ENCODE measurements at regions not wholly inside any gene's neighbourhood (a gene's known extent, or its start where the extent isn't known, plus 50 kb on each side); places are given as distances from the start of the nearest gene placed in this dataset.
"Not testable (repeated sequence)": the region's sequence is repeated elsewhere in the genome, so short reads cannot be mapped to it uniquely, and the experiment has no call there.

DNA sequence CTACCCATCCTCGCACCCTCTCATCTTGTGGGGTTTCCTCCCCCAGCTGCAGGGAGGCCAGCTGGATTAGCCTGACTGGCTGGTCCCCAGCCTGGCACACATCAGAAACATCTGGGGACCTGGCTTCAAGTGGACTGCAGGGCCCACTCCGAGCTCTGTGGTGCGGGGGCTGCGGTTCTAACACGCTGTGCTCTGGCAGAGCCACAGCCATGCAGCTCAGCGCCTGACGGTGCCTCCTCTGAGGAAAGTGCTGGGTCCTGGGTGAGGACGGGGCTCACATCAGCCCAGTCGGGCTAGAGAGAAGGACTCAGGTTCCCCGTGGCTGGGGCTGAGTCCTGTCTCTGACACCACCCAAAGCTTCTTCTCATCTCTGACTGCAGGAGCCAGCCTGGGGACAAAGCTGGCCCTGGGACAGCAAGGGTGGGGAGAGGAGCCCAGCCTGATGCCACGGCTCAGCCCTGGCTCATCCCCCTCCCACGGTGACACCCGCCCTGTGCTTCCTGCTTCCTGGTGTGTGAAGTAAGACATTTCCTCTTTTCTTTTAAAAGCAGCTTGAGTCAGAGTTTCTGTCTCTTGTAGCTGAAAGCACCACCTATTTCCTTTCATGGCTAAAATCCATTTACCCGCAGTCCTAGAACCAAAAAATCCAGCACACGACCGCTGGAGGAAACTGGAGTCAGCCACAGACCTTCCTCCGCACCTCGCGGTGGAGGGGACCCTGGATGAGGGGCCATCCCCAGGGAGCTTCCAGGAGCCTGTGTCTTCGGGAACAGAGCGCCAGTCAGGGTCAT is 127.4 kb upstream of the AFDN start:
- Mint-ChIP-seq H3K36me3 (peaks cover 2% of the 10 kb centered on the region), H3K9me3 (peaks cover 2% of the 10 kb centered on the region), H3K27me3 (peaks cover 2% of the 10 kb centered on the region), H3K27ac (peak overlapping the region; percentile 93), H3K4me1 (peaks cover 12% of the 10 kb centered on the region), H3K4me3 (peak overlapping the region; percentile 88)
- ATAC-seq (ENCODE audit: low read depth) (peak; percentile 95), DNase-seq (ENCODE audit: low spot score in 2 of 2) (peak; percentile 35 to 47)

DNA sequence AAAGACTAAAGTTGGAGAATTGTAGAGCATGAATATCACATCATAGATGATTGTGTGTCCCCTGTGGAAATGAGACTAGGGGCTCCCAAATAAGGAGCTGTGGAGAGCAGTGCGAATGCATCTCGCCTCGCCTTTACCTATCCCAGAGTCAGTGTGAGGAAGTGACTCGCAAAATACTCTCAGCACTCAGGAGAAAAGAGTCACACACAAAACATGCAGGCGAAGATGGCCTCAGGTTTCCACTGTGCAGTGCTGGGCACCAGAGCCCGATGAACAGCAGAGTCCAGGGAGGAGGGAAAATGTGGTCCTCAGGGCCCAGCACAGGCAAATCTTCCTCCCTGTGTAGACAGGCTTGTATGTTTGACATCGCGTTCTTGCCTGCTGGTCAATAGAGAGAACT is 126.5 kb upstream of the AFDN start:
- H3K4me1 Mint-ChIP-seq = peaks cover 12% of the 10 kb centered on the region
- ATAC-seq (ENCODE audit: low read depth) = no peak
- no peaks in the 10 kb centered on the region for H3K36me3 Mint-ChIP-seq
- DNase-seq (ENCODE audit: low spot score in 2 of 2) = no peak
- peak overlapping the region; percentile 93 for H3K27ac Mint-ChIP-seq
- H3K27me3 Mint-ChIP-seq = peaks cover 2% of the 10 kb centered on the region
- H3K9me3 Mint-ChIP-seq = no peaks in the 10 kb centered on the region
- no peak overlapping the region for H3K4me3 Mint-ChIP-seq

DNA sequence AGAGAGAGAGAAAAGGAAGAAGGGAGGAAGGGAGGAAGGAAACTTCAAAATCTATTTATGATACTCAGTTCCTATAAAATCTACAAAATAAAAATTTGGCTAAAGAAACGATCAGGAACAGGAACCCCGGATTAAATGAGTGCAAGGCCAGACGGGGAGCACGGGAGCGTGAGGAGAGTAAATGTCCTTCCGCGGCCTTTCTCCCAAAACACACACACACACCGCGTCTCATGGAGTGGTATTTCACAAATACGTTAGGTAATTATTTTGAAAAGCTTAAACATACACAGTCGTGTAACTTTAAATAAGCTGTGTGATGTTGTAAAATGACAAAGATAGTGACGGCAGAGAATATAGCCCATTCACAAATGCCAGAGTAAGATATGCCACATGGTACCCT is 125.7 kb upstream of the AFDN start:
- Mint-ChIP-seq H3K36me3 (no peaks in the 10 kb centered on the region), H3K4me1 (peaks cover 12% of the 10 kb centered on the region), H3K27ac (no peak overlapping the region), H3K4me3 (no peak overlapping the region), H3K27me3 (peaks cover 2% of the 10 kb centered on the region), H3K9me3 (no peaks in the 10 kb centered on the region)
- no peak for ATAC-seq (ENCODE audit: low read depth)
- no peak for DNase-seq (ENCODE audit: low spot score in 2 of 2)

DNA sequence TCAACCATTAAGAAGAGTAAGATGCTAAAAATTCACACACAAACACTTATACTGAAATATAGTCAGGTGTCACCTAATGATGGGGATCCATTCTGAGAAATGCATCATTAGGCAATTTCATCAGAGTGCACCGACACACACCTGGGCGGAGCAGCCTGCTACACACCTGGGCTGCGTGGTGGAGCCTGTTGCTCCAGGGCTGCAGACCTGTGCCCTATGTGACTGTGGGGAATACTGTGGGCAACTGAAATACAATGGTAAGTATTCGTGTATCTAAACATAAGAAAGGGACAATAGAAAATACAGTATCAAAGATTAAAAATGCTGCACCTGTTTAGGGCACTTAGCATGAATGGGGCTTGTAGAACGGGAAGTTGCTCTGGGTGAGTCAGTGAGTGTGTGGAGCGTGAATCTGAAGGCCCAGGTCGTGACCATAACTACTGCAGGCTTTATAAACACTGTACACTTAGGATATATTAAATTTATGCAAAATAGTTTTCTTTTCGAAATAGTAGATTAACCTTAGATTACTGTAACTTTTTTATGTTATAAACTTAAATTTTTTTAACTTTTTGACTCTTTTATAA is 124.4 kb upstream of the AFDN start:
- DNase-seq (ENCODE audit: low spot score in 2 of 2) = no peak
- Mint-ChIP-seq H3K4me3 (no peak overlapping the region), H3K27ac (no peak overlapping the region), H3K27me3 (peaks cover 6% of the 10 kb centered on the region), H3K4me1 (peaks cover 16% of the 10 kb centered on the region), H3K36me3 (no peaks in the 10 kb centered on the region), H3K9me3 (no peaks in the 10 kb centered on the region)
- no peak for ATAC-seq (ENCODE audit: low read depth)

DNA sequence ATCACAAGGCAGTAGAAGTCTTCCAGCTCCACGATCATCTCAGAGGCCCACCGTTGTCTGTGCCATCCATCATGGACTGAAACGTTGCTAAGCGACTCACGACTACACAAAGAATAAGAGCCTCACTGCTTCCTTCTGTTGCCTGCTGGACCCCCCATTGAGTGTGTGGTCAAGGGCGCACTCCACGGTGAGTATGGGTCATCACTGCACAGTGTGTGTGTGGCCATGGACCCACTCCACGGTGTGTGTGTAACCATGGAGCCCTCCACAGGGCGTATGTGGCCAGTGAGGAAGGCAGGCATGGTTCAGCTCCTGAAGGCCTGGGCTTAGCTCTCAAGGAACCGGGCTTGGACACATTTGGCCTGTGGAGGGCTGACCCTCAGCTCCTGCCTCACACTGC is 123.4 kb upstream of the AFDN start:
- no peaks in the 10 kb centered on the region for H3K36me3 Mint-ChIP-seq
- no peak for ATAC-seq (ENCODE audit: low read depth)
- H3K4me3 Mint-ChIP-seq = no peak overlapping the region
- peaks cover 13% of the 10 kb centered on the region for H3K27me3 Mint-ChIP-seq
- H3K27ac Mint-ChIP-seq = no peak overlapping the region
- peaks cover 16% of the 10 kb centered on the region for H3K4me1 Mint-ChIP-seq
- H3K9me3 Mint-ChIP-seq = no peaks in the 10 kb centered on the region
- DNase-seq (ENCODE audit: low spot score in 2 of 2) = no peak

DNA sequence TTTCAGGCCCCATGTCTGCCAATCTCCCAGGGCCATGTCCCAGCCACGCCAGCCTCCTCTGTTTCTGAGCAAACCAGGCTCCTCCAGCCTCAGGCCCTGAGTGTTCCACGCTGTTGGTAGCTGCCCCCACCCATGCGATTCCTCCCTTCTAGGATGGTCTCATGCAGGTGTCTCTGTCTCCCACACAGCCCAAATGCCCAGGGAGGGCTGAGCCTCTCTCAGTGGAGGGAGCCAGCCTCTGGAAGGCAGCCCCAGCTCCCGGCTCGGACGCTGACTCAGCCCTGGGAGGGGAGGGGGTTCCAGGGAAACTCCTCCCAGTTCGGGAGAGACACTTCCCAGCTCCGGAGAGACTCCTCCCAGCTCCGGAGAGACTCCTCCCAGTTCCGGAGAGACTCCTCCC is 122.9 kb upstream of the AFDN start:
- peaks cover 16% of the 10 kb centered on the region for H3K4me1 Mint-ChIP-seq

DNA sequence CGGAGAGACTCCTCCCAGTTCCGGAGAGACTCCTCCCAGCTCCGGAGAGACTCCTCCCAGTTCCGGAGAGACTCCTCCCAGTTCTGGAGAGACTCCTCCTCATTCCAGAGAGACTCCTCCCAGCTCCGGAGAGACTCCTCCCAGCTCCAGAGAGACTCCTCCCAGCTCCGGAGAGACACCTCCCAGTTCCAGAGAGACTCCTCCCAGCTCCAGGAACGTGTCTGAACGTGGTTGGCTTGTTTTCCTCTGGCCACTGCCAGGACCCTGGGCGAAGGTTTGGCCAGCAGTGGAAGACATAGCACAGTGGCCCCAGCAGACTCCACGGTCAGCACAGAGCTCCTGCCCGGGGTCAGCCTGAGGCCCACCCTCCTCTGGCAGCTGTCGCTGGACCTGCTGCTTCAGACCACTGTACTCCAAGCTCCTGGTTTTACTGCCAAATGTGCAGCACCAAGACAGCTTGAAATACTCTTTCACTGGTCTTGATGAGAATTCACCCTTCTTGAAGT is 122.3 kb upstream of the AFDN start:
- H3K4me3 Mint-ChIP-seq = no peak overlapping the region
- H3K27me3 Mint-ChIP-seq = peaks cover 23% of the 10 kb centered on the region
- H3K36me3 Mint-ChIP-seq = no peaks in the 10 kb centered on the region
- ATAC-seq (ENCODE audit: low read depth) = no peak
- peaks cover 11% of the 10 kb centered on the region for H3K4me1 Mint-ChIP-seq
- DNase-seq (ENCODE audit: low spot score in 2 of 2) = no peak
- H3K9me3 Mint-ChIP-seq = no peaks in the 10 kb centered on the region
- H3K27ac Mint-ChIP-seq = no peak overlapping the region

More for the DNA sequence above, 122.9 kb upstream of the AFDN start:
- Mint-ChIP-seq H3K36me3 (no peaks in the 10 kb centered on the region), H3K4me3 (no peak overlapping the region), H3K9me3 (no peaks in the 10 kb centered on the region), H3K27me3 (peaks cover 16% of the 10 kb centered on the region), H3K27ac (no peak overlapping the region)
- ATAC-seq (ENCODE audit: low read depth) (no peak), DNase-seq (ENCODE audit: low spot score in 2 of 2) (no peak)

DNA sequence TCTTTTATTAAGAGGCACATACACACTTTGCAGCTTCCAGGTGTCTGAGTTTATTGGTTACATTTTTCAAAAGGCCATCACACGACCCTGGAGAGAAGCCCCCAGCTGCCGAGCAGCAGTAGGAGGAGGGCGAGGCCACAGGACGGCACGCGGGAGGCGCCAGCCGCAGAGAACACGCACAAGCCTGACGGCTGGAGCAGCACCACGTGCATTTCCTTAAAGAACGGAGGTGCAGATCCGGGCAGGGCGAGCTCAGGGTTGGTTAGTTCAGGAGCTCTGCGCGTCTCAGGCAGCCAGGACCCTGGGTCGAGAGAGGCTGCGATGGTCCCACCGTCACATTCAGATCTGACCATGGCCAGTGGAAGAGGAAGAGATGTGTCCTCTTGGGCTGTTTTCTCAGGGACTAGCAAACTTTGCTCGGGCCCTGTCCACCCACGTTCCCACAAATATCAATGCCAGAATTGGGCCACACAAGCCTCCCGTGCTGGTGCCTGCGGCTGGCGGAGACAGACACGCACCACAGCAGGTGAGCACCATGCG is 121.4 kb upstream of the AFDN start:
- H3K27me3 Mint-ChIP-seq = peaks cover 28% of the 10 kb centered on the region
- no peaks in the 10 kb centered on the region for H3K9me3 Mint-ChIP-seq
- peaks cover 8% of the 10 kb centered on the region for H3K4me1 Mint-ChIP-seq
- no peak overlapping the region for H3K4me3 Mint-ChIP-seq
- DNase-seq (ENCODE audit: low spot score in 2 of 2) = no peak
- no peak overlapping the region for H3K27ac Mint-ChIP-seq
- no peaks in the 10 kb centered on the region for H3K36me3 Mint-ChIP-seq
- no peak for ATAC-seq (ENCODE audit: low read depth)

DNA sequence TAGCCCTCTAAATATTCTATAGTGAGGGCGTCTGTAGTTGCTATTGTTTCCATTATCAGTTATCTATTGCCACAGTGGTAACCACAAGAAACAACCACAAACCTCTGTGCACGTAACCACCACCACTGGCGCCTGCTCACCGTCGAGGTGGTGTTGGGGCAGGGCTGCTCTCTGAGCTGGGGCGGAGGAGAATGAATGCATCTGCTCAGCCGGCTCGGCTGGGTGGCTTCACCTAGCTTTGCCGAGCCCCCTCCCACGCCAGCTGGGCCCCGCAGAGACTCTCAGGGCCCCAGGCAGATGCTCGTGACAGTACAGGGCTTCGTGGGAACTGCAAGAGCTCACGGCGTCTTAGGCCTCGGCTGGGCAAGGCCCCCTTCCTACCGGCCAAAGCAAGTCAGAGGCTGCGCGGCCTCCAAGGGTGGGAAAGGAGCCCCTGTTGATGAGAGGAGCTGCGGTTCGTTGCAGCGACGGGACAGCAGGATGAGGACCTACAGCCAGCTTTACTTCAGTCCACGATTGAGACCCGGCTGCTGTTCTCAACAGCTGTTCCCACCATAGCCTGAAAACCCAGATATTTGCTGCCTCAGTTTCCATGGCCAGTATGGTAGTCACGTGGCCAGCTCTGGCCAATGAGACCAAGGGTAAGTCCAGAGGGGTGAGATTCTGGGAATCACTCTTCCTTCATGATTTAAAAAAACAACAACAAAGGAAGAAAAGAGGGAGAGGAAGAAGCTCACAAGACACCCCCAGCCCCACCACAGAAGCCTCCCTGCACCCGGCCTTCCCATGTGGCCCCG is 120.2 kb upstream of the AFDN start:
- Mint-ChIP-seq H3K9me3 (no peaks in the 10 kb centered on the region), H3K27ac (no peak overlapping the region), H3K4me3 (no peak overlapping the region), H3K27me3 (peaks cover 30% of the 10 kb centered on the region), H3K4me1 (peaks cover 8% of the 10 kb centered on the region), H3K36me3 (no peaks in the 10 kb centered on the region)
- ATAC-seq (ENCODE audit: low read depth) (peak; percentile 88), DNase-seq (ENCODE audit: low spot score in 2 of 2) (no peak)

DNA sequence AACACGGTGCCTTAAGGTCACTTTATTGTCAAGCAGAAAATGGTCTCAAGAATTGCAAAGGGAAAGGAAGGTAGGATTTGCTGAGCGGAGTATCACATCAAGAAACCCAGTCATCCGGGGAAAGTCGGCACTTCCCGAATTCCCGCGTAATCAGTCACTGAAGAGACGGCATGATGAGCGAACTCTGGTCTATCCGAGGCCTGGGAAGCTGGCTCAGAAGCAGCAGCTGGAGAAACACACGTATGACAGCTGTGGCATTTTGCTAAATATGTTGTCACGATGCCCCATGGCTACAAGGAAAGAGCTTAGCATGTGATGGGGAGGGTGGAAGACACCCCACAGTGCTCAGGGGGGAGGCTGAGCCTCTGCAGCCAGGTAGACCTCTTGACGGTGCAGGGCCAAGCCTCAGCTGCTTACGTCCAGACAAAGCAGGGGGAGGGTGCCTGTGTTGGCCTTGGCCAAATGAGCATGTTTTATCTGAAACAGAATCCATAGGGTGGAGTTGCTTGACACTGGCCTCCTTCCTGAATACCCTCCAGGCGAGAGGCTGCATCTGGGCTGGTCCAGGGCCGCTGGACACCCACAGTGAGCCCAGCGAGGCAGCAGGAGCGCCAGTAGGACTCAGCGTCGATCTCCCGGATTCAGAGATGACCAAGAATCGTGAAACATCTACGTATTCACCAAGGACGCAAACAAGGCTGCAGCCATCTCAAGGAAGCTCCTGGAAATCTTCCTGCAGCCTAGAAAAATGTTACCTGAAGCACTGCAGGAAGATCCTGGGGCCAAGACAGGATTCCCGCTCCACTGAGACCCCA is 118.8 kb upstream of the AFDN start:
- no peak for ATAC-seq (ENCODE audit: low read depth)
- no peak for DNase-seq (ENCODE audit: low spot score in 2 of 2)
- Mint-ChIP-seq H3K4me1 (peaks cover 4% of the 10 kb centered on the region), H3K27ac (no peak overlapping the region), H3K4me3 (no peak overlapping the region), H3K9me3 (no peaks in the 10 kb centered on the region), H3K27me3 (peaks cover 38% of the 10 kb centered on the region), H3K36me3 (no peaks in the 10 kb centered on the region)

DNA sequence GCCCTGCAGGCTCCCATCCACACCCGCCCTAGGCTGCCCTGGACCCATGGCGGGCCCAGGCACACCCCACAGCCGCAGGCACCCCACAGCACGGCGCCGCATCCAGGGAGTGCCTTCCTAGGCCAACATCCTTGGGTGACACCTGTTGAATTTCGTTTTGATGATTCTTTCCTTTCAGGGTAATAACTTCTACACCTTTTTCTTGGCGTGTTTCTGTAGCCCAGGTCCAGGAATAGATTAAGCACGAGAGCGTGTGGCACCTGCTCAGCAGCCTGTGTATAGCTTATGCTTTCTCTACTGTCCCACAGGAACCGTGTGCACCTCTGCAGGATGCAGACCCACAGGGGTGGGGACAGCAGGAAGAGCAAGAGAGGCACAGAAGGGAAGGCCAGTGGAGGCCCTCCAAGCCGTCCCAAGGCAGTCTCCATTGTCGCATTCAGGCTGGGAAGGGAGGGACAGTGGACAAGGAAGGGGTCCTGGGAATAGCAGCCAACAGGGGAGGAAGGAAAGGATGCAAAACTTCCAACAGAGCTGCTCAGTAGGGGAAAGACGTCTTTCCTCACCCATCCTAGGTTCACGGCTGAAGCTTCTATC is 118.1 kb upstream of the AFDN start:
- H3K4me1 Mint-ChIP-seq = peaks cover 4% of the 10 kb centered on the region
- no peak for DNase-seq (ENCODE audit: low spot score in 2 of 2)
- no peak overlapping the region for H3K4me3 Mint-ChIP-seq
- H3K27ac Mint-ChIP-seq = no peak overlapping the region
- no peaks in the 10 kb centered on the region for H3K36me3 Mint-ChIP-seq
- no peaks in the 10 kb centered on the region for H3K9me3 Mint-ChIP-seq
- ATAC-seq (ENCODE audit: low read depth) = no peak
- H3K27me3 Mint-ChIP-seq = peaks cover 38% of the 10 kb centered on the region

DNA sequence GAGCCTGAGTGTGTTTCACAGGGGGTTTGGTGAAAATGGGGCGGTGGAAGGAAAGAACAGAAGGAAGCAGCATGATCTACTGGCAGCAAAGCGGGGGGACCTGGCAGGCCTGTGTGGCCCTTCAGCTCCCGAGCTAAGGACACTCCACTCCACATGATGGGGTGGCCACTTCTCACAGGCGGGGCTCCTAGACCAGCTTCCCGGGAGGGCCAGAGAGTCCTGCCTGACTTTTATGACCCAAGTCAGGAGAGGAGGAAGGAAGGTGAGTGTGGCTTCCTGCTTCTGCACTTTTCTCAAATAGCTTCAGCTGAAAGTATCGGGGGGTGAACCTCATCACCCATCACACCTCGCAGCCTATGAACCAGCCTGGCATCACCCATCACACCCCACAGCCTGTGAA is 117.5 kb upstream of the AFDN start:
- Mint-ChIP-seq H3K36me3 (no peaks in the 10 kb centered on the region), H3K9me3 (no peaks in the 10 kb centered on the region), H3K4me3 (no peak overlapping the region), H3K27ac (no peak overlapping the region), H3K27me3 (peaks cover 38% of the 10 kb centered on the region), H3K4me1 (peaks cover 4% of the 10 kb centered on the region)
- DNase-seq (ENCODE audit: low spot score in 2 of 2) (no peak), ATAC-seq (ENCODE audit: low read depth) (no peak)

DNA sequence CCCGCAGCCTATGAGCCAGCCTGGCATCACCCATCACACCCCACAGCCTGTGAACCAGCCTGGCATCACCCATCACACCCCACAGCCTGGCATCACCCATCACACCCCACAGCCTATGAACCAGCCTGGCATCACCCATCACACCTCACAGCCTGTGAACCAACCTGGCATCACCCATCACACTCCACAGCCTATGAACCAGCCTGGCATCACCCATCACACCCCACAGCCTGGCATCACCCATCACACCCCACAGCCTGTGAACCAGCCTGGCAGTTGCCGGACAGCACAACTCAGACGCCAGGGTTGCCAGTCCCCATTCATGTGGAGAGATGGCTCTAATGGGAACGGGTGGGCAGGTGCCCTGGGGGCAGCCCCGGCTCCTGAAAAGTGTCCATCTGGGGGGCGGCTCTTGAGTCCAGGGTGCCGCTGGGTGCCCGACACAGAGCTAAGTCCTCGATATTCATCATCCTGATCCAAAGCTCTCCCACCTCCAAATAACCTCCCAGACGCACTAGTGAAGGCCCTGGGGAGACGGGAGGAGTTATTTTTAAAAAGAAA is 116.9 kb upstream of the AFDN start:
- H3K27me3 Mint-ChIP-seq = peaks cover 38% of the 10 kb centered on the region
- not testable (repeated sequence) for H3K4me1 Mint-ChIP-seq; H3K4me3 Mint-ChIP-seq; DNase-seq (ENCODE audit: low spot score in 2 of 2); H3K9me3 Mint-ChIP-seq; ATAC-seq (ENCODE audit: low read depth); H3K27ac Mint-ChIP-seq; H3K36me3 Mint-ChIP-seq
